HepG2 (cell line): ENCODE measurements at regions not wholly inside any gene's neighbourhood (a gene's known extent, or its start where the extent isn't known, plus 50 kb on each side); places are given as distances from the start of the nearest gene placed in this dataset.

Experiments
- ATF2 ChIP-seq: sonication (generic); formaldehyde crosslinking; IDR thresholded peaks from 2 replicates; pipeline ENCODE4 v1.4.0; 2020; ENCODE audit warnings: missing genetic modification reagents
- PLSCR1 ChIP-seq: sonication (generic); formaldehyde crosslinking; IDR thresholded peaks from 2 replicates; pipeline ENCODE4 v1.5.0; 2020; ENCODE audit warnings: missing genetic modification reagents, mild to moderate bottlenecking, borderline replicate concordance
- POLR2A ChIP-seq, 2 experiments: IDR thresholded peaks; 2 replicates each; pipeline ENCODE4 v1.6.1; 2011; ENCODE audit warnings: low read depth in 2 of 2, low read length in 2 of 2, mild to moderate bottlenecking in 1 of 2, moderate library complexity in 1 of 2; ENCODE audit not compliant: insufficient read depth in 1 of 2
- TF ChIP-seq, protein P1 (sequence below): sonication (generic); formaldehyde crosslinking; IDR thresholded peaks from 2 replicates; pipeline ENCODE4 v1.4.0; 2020; ENCODE audit warnings: missing genetic modification reagents

- TF ChIP-seq PLSCR1 (CRISPR knock-in tag) (no peak), POLR2A (IDR thresholded peaks at IDR 0.05; ENCODE audit: insufficient read depth in 1 of 2, low read depth in 2 of 2, low read length in 2 of 2) (no peak), ATF2 (CRISPR knock-in tag) (no peak)
- TF ChIP-seq, protein P1, sequence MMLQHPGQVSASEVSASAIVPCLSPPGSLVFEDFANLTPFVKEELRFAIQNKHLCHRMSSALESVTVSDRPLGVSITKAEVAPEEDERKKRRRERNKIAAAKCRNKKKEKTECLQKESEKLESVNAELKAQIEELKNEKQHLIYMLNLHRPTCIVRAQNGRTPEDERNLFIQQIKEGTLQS (CRISPR knock-in tag): no peak
Measured at GRCh38 chr3:40754994-40755393, 230.2 kb downstream of the ZNF621 start.
